ENCODE measurements at regions not wholly inside any gene's neighbourhood (a gene's known extent, or its start where the extent isn't known, plus 50 kb on each side); places are given as distances from the start of the nearest gene placed in this dataset.
"Not testable (repeated sequence)": the region's sequence is repeated elsewhere in the genome, so short reads cannot be mapped to it uniquely, and the experiment has no call there.

DNA sequence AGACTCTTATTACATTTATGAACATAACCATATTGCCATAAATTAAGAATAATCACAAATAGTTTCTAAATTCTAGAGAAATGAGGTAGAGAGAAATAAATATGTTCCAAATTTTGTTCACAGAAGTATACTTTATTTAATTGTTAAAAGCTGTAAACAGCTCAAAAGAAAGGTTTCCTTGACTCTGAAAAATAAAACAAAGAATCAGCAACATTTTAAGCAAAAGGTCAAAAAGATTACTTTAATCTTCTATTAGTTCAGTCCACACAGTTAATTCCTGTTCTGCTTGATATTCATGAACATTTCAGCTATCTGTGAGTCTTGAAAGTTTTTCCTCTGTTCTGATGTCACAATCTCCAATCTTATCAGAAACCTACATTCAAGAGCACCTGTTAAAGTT, 197.9 kb downstream of the GJA1 start:
- intact Hi-C loops (cut with micrococcal nuclease; ENCODE audit: unreplicated experiment) (no loop called here), in situ Hi-C loops (cut with MboI) (no loop called here)
- H3K4me2 ChIP-seq (ENCODE audit: control insufficient read depth, insufficient read depth), result no peak overlapping the region
- H3K27me3 ChIP-seq (replicated peaks in 1 of 2; ENCODE audit: control insufficient read depth in 2 of 2, insufficient read depth in 2 of 2, low read length in 1 of 2), result no peaks in the 10 kb centered on the region; a peak in 1 of 4 replicates
- no peaks in the 10 kb centered on the region for H3K9me3 ChIP-seq (replicated peaks; ENCODE audit: control insufficient read depth, insufficient read depth, low read length)
- ChIA-PET POLR2A (interaction anchor here (0.5 kb wide), 1 partner anchor 316 kb away, joined by 3 read pairs; no protein-coding TSS in a partner anchor), SMC1A (ENCODE audit: uncharacterized antibody, unreplicated experiment) (no interaction called here), RAD21 (ENCODE audit: unreplicated experiment) (no interaction called here), CTCF (interaction anchor here (1.0 kb wide), 1 partner anchor 12 kb away, joined by 3 read pairs; no protein-coding TSS in a partner anchor)
- no peaks in the 10 kb centered on the region for H3K36me3 ChIP-seq (ENCODE audit: control insufficient read depth in 2 of 2, insufficient read depth in 2 of 2, low read length in 1 of 2)
- DNase-seq (ENCODE audit: low read depth, low spot score), result no peak
- H3K4me3 ChIP-seq, result no peak overlapping the region
- H4K20me1 ChIP-seq (ENCODE audit: control insufficient read depth, insufficient read depth), result no peaks in the 10 kb centered on the region
- TF ChIP-seq IKZF2 (IDR thresholded peaks at IDR 0.05) (no peak), BACH1 (IDR thresholded peaks at IDR 0.05; ENCODE audit: borderline replicate concordance) (no peak), ZNF207 (IDR thresholded peaks at IDR 0.05; ENCODE audit: borderline replicate concordance) (no peak), LARP7 (IDR thresholded peaks at IDR 0.05) (no peak), NRF1 (conservative IDR thresholded peaks at IDR 0.05; ENCODE audit: low read depth, low read length) (no peak), CREM (IDR thresholded peaks at IDR 0.05; ENCODE audit: low read depth) (no peak), MYB (IDR thresholded peaks at IDR 0.05; ENCODE audit: borderline replicate concordance, low read depth, low read length) (no peak), RFX5 (IDR thresholded peaks at IDR 0.05; ENCODE audit: low read depth, low read length) (no peak)
- TF ChIP-seq, protein P1, sequence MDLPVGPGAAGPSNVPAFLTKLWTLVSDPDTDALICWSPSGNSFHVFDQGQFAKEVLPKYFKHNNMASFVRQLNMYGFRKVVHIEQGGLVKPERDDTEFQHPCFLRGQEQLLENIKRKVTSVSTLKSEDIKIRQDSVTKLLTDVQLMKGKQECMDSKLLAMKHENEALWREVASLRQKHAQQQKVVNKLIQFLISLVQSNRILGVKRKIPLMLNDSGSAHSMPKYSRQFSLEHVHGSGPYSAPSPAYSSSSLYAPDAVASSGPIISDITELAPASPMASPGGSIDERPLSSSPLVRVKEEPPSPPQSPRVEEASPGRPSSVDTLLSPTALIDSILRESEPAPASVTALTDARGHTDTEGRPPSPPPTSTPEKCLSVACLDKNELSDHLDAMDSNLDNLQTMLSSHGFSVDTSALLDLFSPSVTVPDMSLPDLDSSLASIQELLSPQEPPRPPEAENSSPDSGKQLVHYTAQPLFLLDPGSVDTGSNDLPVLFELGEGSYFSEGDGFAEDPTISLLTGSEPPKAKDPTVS (IDR thresholded peaks at IDR 0.05; ENCODE audit: low read depth, low read length), result no peak
- no peak for ATAC-seq
- BruUV-seq (replicated peaks), result no TSS peak
- no peaks in the 10 kb centered on the region for H3K79me2 ChIP-seq (ENCODE audit: control insufficient read depth, insufficient read depth, low read length)
- no peak overlapping the region for H3K9ac ChIP-seq (ENCODE audit: control insufficient read depth, insufficient read depth, low read length)
- no peak overlapping the region for H3K27ac ChIP-seq (ENCODE audit: control insufficient read depth, insufficient read depth)
- H2AFZ ChIP-seq (ENCODE audit: control insufficient read depth, low read depth, low read length), result no peak overlapping the region
- no peak for FAIRE-seq
- no peaks in the 10 kb centered on the region for H3K4me1 ChIP-seq (ENCODE audit: control insufficient read depth, insufficient read depth, low read length)

DNA sequence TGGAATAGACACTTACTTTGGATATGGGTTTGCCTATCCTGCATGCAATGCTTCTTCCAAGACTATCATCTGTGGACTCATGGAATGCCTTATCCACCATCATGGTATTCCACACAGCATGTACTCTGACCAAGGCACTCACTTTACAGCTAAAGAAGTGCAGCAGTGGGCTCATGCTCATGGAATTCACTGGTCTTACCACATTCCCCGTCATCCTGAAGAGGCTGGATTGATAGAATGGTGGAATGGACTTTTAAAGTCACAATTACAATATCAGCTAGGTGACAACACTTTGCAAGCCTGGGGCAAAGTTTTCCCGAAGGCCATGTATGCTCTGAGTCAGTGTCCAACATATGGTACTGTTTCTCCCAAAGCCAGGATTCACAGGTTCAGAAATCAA, 199.1 kb downstream of the GJA1 start:
- SMC1A ChIA-PET (ENCODE audit: uncharacterized antibody, unreplicated experiment); H3K27ac ChIP-seq (ENCODE audit: control insufficient read depth, insufficient read depth); POLR2A ChIA-PET; H3K27me3 ChIP-seq (replicated peaks in 1 of 2; ENCODE audit: control insufficient read depth in 2 of 2, insufficient read depth in 2 of 2, low read length in 1 of 2); H3K4me1 ChIP-seq (ENCODE audit: control insufficient read depth, insufficient read depth, low read length); H4K20me1 ChIP-seq (ENCODE audit: control insufficient read depth, insufficient read depth); H3K4me3 ChIP-seq; DNase-seq (ENCODE audit: low read depth, low spot score); BruUV-seq (replicated peaks); intact Hi-C loops (cut with micrococcal nuclease; ENCODE audit: unreplicated experiment); in situ Hi-C loops (cut with MboI); RAD21 ChIA-PET (ENCODE audit: unreplicated experiment); H3K79me2 ChIP-seq (ENCODE audit: control insufficient read depth, insufficient read depth, low read length); ATAC-seq; FAIRE-seq; H3K36me3 ChIP-seq (ENCODE audit: control insufficient read depth in 2 of 2, insufficient read depth in 2 of 2, low read length in 1 of 2); H3K4me2 ChIP-seq (ENCODE audit: control insufficient read depth, insufficient read depth); H3K9ac ChIP-seq (ENCODE audit: control insufficient read depth, insufficient read depth, low read length); H2AFZ ChIP-seq (ENCODE audit: control insufficient read depth, low read depth, low read length); H3K9me3 ChIP-seq (replicated peaks; ENCODE audit: control insufficient read depth, insufficient read depth, low read length): not testable (repeated sequence)
- WGBS (ENCODE audit: insufficient coverage, insufficient replicate concordance, low lambda C conversion rate, missing lambda C conversion rate), result 3% methylated on average over 2 of the region's 2 CpGs
- CTCF ChIA-PET, result interaction anchor here (0.6 kb wide), 1 partner anchor 65 kb away, joined by 3 read pairs; no protein-coding TSS in a partner anchor

All from GM12878 (cell line).